ENCODE measurements at regions not wholly inside any gene's neighbourhood (a gene's known extent, or its start where the extent isn't known, plus 50 kb on each side); places are given as distances from the start of the nearest gene placed in this dataset.

- H3K79me2 ChIP-seq (ENCODE audit: control insufficient read depth, insufficient read depth, low read length): no peaks in the 10 kb centered on the region
- H2BK120ac ChIP-seq (ENCODE audit: low read depth, low read length): no peak overlapping the region
Measured at GRCh38 chr17:27990979-27991378, 51.5 kb upstream of the NLK start.

GRCh38 chr17:27991462-27991993 is 50.9 kb upstream of the NLK start:
- Histone ChIP-seq H3K4me3 (ENCODE audit: low read length) (no peak overlapping the region), H3K4ac (ENCODE audit: low read depth, low read length) (no peak overlapping the region)

More at GRCh38 chr17:27990979-27991378, 51.5 kb upstream of the NLK start:
- Histone ChIP-seq H3K36me3 (ENCODE audit: control insufficient read depth, insufficient read depth, low read length) (no peaks in the 10 kb centered on the region), H3K4ac (ENCODE audit: low read depth, low read length) (no peak overlapping the region), H2BK15ac (replicated peaks; ENCODE audit: low read depth) (no peak overlapping the region), H2BK5ac (ENCODE audit: low read length) (no peak overlapping the region), H3K4me3 (ENCODE audit: low read length) (no peak overlapping the region), H3K23ac (ENCODE audit: low read length) (no peak overlapping the region), H4K5ac (ENCODE audit: low read length) (no peak overlapping the region), H3K9ac (ENCODE audit: low read length) (no peak overlapping the region), H3K4me1 (ENCODE audit: control insufficient read depth, low read depth, low read length) (peaks cover 3% of the 10 kb centered on the region), H3K79me1 (ENCODE audit: low read length) (no peaks in the 10 kb centered on the region), H3K56ac (ENCODE audit: low read length) (no peak overlapping the region), H3K18ac (ENCODE audit: low read length) (no peak overlapping the region), H3K27ac (ENCODE audit: low read depth, low read length) (no peak overlapping the region), H4K8ac (ENCODE audit: low read depth, low read length) (no peak overlapping the region), H2AK5ac (ENCODE audit: low read length) (no peak overlapping the region), H3K4me2 (ENCODE audit: low read length) (no peak overlapping the region), H3K27me3 (ENCODE audit: insufficient read depth, low read length, poor library complexity) (no peaks in the 10 kb centered on the region)
- WGBS (ENCODE audit: extremely low coverage, insufficient coverage, low lambda C conversion rate): no CpG with 5 or more reads among the region's 5 CpGs
- no peak for DNase-seq

More at GRCh38 chr17:27991462-27991993, 50.9 kb upstream of the NLK start:
- DNase-seq: no peak
- Histone ChIP-seq H3K27me3 (ENCODE audit: insufficient read depth, low read length, poor library complexity) (no peaks in the 10 kb centered on the region), H4K5ac (ENCODE audit: low read length) (no peak overlapping the region), H2BK15ac (replicated peaks; ENCODE audit: low read depth) (no peak overlapping the region), H3K79me1 (ENCODE audit: low read length) (no peaks in the 10 kb centered on the region), H3K79me2 (ENCODE audit: control insufficient read depth, insufficient read depth, low read length) (no peaks in the 10 kb centered on the region), H3K18ac (ENCODE audit: low read length) (no peak overlapping the region), H2BK120ac (ENCODE audit: low read depth, low read length) (no peak overlapping the region), H3K56ac (ENCODE audit: low read length) (no peak overlapping the region), H4K8ac (ENCODE audit: low read depth, low read length) (no peak overlapping the region), H2AK5ac (ENCODE audit: low read length) (no peak overlapping the region), H3K23ac (ENCODE audit: low read length) (no peak overlapping the region), H3K36me3 (ENCODE audit: control insufficient read depth, insufficient read depth, low read length) (no peaks in the 10 kb centered on the region), H3K4me2 (ENCODE audit: low read length) (no peak overlapping the region), H3K27ac (ENCODE audit: low read depth, low read length) (no peak overlapping the region), H2BK5ac (ENCODE audit: low read length) (no peak overlapping the region), H3K4me1 (ENCODE audit: control insufficient read depth, low read depth, low read length) (peaks cover 3% of the 10 kb centered on the region), H3K9ac (ENCODE audit: low read length) (no peak overlapping the region)
- no CpG with 5 or more reads among the region's 1 CpG for WGBS (ENCODE audit: extremely low coverage, insufficient coverage, low lambda C conversion rate)
